PC-9 (cell line): ENCODE measurements at regions not wholly inside any gene's neighbourhood (a gene's known extent, or its start where the extent isn't known, plus 50 kb on each side); places are given as distances from the start of the nearest gene placed in this dataset.

Experiments used
- BruUV-seq: library from RNA; stranded (reverse); fragments of 400-500 nt; replicated peaks from 2 replicates; lab custom pipeline; 2021; lab: Mats Ljungman, UMichigan
- CTCF ChIA-PET: fragments of 300-600 bp; sonication (Branson Sonifier 250); formaldehyde crosslinking; loops from one replicate; lab custom pipeline; 2022; ENCODE audit warnings: antibody characterized with exemption; lab: Charles Lee
- POLR2A ChIA-PET: fragments of 300-600 bp; sonication (Branson Sonifier 250); formaldehyde crosslinking; loops from one replicate; lab custom pipeline; 2022; ENCODE audit warnings: antibody characterized with exemption; ENCODE audit not compliant: unreplicated experiment; lab: Charles Lee
- DNase-seq, 2 experiments: peaks; one replicate each; pipeline versions ENCODE4 v3.0.0 to v3.0.0-alpha.2; 2015 to 2022; ENCODE audit warnings: mixed read lengths in 1 of 2
- H2AFZ ChIP-seq: fragments of 200-600 bp; sonication (generic); 2 replicates; pipeline ENCODE4 v1.8.1; 2017; ENCODE audit warnings: antibody characterized with exemption
- H3F3A ChIP-seq: fragments of 200-600 bp; sonication (generic); 2 replicates; pipeline ENCODE4 v1.8.1; 2017; ENCODE audit warnings: antibody characterized with exemption, mild to moderate bottlenecking, low read depth; ENCODE audit not compliant: insufficient read depth
- H3K27ac ChIP-seq: fragments of 200-600 bp; sonication (generic); 2 replicates; pipeline ENCODE4 v1.6.1; 2016; ENCODE audit warnings: mixed run types
- H3K27me3 ChIP-seq: fragments of 200-600 bp; sonication (generic); 2 replicates; pipeline ENCODE4 v1.6.1; 2016; ENCODE audit warnings: low read depth, mixed run types; ENCODE audit not compliant: insufficient read depth
- H3K36me3 ChIP-seq: fragments of 200-600 bp; sonication (generic); 2 replicates; pipeline ENCODE4 v1.6.1; 2016; ENCODE audit warnings: low read depth, mixed run types
- H3K4me1 ChIP-seq: fragments of 200-600 bp; sonication (generic); replicated peaks from 2 replicates; pipeline ENCODE4 v1.6.1; 2016; ENCODE audit warnings: mixed run types; ENCODE audit not compliant: insufficient read depth
- H3K4me2 ChIP-seq: fragments of 200-600 bp; sonication (generic); 2 replicates; pipeline ENCODE4 v1.6.1; 2017; ENCODE audit warnings: mixed run types
- H3K4me3 ChIP-seq: fragments of 200-600 bp; sonication (generic); 2 replicates; pipeline ENCODE4 v1.6.1; 2016; ENCODE audit warnings: mixed run types
- H3K79me2 ChIP-seq: fragments of 200-600 bp; sonication (generic); 2 replicates; pipeline ENCODE4 v1.6.1; 2017; ENCODE audit warnings: low read depth, mixed run types
- H3K9me2 ChIP-seq: fragments of 200-600 bp; sonication (generic); 2 replicates; pipeline ENCODE4 v1.8.1; 2017; ENCODE audit warnings: mild to moderate bottlenecking; ENCODE audit not compliant: insufficient read depth
- H3K9me3 ChIP-seq: fragments of 200-600 bp; sonication (generic); 2 replicates; pipeline ENCODE4 v1.8.1; 2016; ENCODE audit warnings: low read depth; ENCODE audit not compliant: insufficient read depth
- H4K20me1 ChIP-seq: fragments of 200-600 bp; sonication (generic); 2 replicates; pipeline ENCODE4 v1.8.1; 2017; ENCODE audit not compliant: insufficient read depth
- EZH2 ChIP-seq: fragments of 200-600 bp; sonication (generic); IDR thresholded peaks from 2 replicates; pipeline ENCODE4 v1.8.0; 2017; ENCODE audit warnings: antibody characterized with exemption, low read depth
- intact Hi-C: fragments of 100-400 bp; cut with micrococcal nuclease; formaldehyde crosslinking; loops from one replicate; pipeline ENCODE4 v1.10.0; 2022; ENCODE audit not compliant: unreplicated experiment
- TF ChIP-seq, protein P1 (sequence below): fragments of 200-600 bp; sonication (generic); conservative IDR thresholded peaks from 2 replicates; pipeline ENCODE4 v1.6.1; 2017; ENCODE audit warnings: mixed run types, antibody characterized with exemption, mild to moderate bottlenecking, moderate library complexity

DNA sequence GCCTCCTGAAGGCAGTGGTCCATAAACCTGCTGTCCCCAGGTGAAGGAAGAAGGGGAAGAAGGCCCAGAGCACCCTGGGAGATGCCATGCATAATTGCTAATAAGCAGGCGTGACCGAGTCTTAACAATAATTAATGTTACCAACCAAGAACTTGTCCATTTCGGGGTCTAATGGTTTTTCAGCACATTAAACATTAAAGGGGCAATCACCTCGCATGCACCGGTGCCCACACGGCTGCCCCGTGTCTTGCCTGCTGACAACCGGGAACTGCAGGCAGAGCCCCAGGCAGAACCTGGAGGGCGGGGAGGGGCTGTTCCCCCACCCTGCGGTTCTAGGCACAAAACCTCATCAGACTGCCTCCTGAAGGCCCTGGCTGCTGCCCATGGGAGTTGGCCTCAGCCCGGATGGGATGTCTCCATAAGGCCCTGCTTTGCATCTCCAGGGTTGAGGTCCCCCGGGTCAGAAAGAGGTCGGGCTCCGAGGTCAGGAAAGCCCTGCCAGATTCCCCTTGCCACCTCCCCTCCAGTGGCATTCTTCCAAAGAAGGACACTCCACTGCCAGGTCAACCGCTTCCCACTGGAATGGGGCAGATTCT lies 169.0 kb downstream of the BUD13 start:
- H3K4me2 ChIP-seq: no peak overlapping the region
- no peaks in the 10 kb centered on the region for H3K9me2 ChIP-seq

DNA sequence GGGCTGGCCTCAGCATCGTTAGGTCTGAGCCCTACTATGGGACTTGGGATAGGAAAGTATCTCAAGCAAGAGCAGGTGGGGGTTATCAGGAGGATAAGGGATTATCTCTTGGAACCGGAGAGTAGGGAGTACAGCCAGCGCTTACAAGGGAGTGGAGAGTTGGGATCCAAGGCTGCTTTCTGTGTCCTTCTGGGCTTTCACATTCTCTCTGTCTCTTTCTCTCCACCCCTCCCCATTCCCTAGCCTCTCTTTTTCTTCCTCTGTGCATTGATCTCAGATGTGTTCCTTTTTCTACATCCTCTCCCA lies 170.2 kb downstream of the BUD13 start:
- peaks cover 44% of the 10 kb centered on the region for H3K27me3 ChIP-seq
- H3K9me2 ChIP-seq: no peaks in the 10 kb centered on the region
- no peak for TF ChIP-seq EZH2
- TF ChIP-seq, protein P1, sequence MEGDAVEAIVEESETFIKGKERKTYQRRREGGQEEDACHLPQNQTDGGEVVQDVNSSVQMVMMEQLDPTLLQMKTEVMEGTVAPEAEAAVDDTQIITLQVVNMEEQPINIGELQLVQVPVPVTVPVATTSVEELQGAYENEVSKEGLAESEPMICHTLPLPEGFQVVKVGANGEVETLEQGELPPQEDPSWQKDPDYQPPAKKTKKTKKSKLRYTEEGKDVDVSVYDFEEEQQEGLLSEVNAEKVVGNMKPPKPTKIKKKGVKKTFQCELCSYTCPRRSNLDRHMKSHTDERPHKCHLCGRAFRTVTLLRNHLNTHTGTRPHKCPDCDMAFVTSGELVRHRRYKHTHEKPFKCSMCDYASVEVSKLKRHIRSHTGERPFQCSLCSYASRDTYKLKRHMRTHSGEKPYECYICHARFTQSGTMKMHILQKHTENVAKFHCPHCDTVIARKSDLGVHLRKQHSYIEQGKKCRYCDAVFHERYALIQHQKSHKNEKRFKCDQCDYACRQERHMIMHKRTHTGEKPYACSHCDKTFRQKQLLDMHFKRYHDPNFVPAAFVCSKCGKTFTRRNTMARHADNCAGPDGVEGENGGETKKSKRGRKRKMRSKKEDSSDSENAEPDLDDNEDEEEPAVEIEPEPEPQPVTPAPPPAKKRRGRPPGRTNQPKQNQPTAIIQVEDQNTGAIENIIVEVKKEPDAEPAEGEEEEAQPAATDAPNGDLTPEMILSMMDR: no peak
- CTCF ChIA-PET: no interaction called here
- no peak overlapping the region for H3K4me3 ChIP-seq
- BruUV-seq: no TSS peak
- no peaks in the 10 kb centered on the region for H4K20me1 ChIP-seq
- H3F3A ChIP-seq: no peaks in the 10 kb centered on the region
- no peak overlapping the region for H3K27ac ChIP-seq
- no peaks in the 10 kb centered on the region for H3K79me2 ChIP-seq
- no peaks in the 10 kb centered on the region for H3K4me1 ChIP-seq
- no peaks in the 10 kb centered on the region for H3K36me3 ChIP-seq
- H2AFZ ChIP-seq: no peak overlapping the region
- no peak for DNase-seq
- H3K9me3 ChIP-seq: no peaks in the 10 kb centered on the region
- no peak overlapping the region for H3K4me2 ChIP-seq
- intact Hi-C loops: no loop called here
- POLR2A ChIA-PET: no interaction called here

More for the DNA sequence above, 169.0 kb downstream of the BUD13 start:
- intact Hi-C loops: no loop called here
- TF ChIP-seq EZH2: no peak
- TF ChIP-seq, protein P1: no peak
- H3K27me3 ChIP-seq: peaks cover 42% of the 10 kb centered on the region
- no peak overlapping the region for H3K27ac ChIP-seq
- no peaks in the 10 kb centered on the region for H4K20me1 ChIP-seq
- DNase-seq: no peak
- no peaks in the 10 kb centered on the region for H3K79me2 ChIP-seq
- BruUV-seq: no TSS peak
- ChIA-PET CTCF (no interaction called here), POLR2A (no interaction called here)
- no peak overlapping the region for H2AFZ ChIP-seq
- H3K9me3 ChIP-seq: no peaks in the 10 kb centered on the region
- H3K36me3 ChIP-seq: no peaks in the 10 kb centered on the region
- H3K4me1 ChIP-seq: no peaks in the 10 kb centered on the region
- H3K4me3 ChIP-seq: no peak overlapping the region
- no peaks in the 10 kb centered on the region for H3F3A ChIP-seq

DNA sequence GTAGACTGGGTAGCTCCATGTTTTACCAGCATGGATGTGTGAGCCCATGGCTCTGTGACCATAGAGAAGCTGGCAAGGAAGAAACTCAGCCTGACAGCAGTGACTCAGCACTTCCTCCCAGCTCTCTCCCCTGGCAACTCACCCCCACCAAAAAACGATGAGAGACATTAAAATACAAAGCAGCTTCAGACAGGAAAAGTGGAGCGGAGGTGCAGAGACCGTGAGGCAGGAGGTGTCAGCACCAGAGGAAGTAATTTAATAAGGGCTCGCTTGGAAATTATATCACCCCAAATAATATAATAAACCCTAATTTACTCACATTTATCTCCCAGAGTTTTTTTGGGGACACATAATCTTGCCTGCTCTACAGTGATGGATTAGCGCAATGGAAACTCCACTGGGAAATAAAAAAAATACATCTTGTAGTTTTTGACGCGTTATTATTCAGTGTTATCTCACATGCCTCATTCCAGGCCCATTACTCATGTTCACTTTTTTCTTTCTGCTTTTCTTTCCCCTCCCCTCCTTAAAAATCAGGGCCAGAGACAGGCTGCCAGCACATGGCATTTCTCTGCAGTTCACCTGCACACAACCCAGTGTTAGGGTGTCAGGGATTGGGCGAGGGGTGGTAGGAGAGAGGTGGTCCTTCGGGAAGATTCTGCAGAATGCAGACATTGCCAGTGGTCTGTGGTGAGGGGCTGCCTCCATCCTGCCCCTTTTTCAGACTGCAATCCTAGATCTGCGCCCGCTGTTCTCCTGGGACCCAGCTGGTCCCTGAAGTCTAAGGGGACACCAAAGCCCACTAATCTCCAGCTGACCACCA lies 170.8 kb downstream of the BUD13 start:
- TF ChIP-seq EZH2: no peak
- TF ChIP-seq, protein P1: no peak
- peaks cover 49% of the 10 kb centered on the region for H3K27me3 ChIP-seq
- H3K4me2 ChIP-seq: no peak overlapping the region
- H2AFZ ChIP-seq: no peak overlapping the region
- ChIA-PET POLR2A (no interaction called here), CTCF (no interaction called here)
- no peaks in the 10 kb centered on the region for H3F3A ChIP-seq
- H4K20me1 ChIP-seq: no peaks in the 10 kb centered on the region
- no peaks in the 10 kb centered on the region for H3K79me2 ChIP-seq
- intact Hi-C loops: no loop called here
- H3K27ac ChIP-seq: no peak overlapping the region
- H3K4me3 ChIP-seq: no peak overlapping the region
- no peaks in the 10 kb centered on the region for H3K36me3 ChIP-seq
- no TSS peak for BruUV-seq
- no peaks in the 10 kb centered on the region for H3K9me3 ChIP-seq
- H3K4me1 ChIP-seq: no peaks in the 10 kb centered on the region
- no peaks in the 10 kb centered on the region for H3K9me2 ChIP-seq
- DNase-seq: no peak
